H9 (cell line): ENCODE measurements at regions not wholly inside any gene's neighbourhood (a gene's known extent, or its start where the extent isn't known, plus 50 kb on each side); places are given as distances from the start of the nearest gene placed in this dataset.
A peak's percentile ranks its signal among the peaks of the same experiment; 100 is the strongest.

Experiments
- DNase-seq: peaks from one replicate; pipeline ENCODE4 v3.0.0-alpha.2; 2017
- H2AFZ ChIP-seq: one replicate; pipeline ENCODE4 v1.6.1; 2013; ENCODE audit warnings: mild to moderate bottlenecking, low read length, control low read depth, moderate library complexity
- H2AK5ac ChIP-seq: 2 replicates; pipeline ENCODE4 v1.6.1; 2013; ENCODE audit warnings: low read length, control low read depth, mixed read lengths; ENCODE audit not compliant: insufficient read length
- H2BK120ac ChIP-seq: one replicate; pipeline ENCODE4 v1.6.1; 2013; ENCODE audit warnings: low read depth, mild to moderate bottlenecking, low read length, control low read depth, inconsistent platforms; ENCODE audit not compliant: poor library complexity, severe bottlenecking
- H2BK12ac ChIP-seq: 2 replicates; pipeline ENCODE4 v1.6.1; 2013; ENCODE audit warnings: low read length, control low read depth, mixed read lengths, low read depth; ENCODE audit not compliant: insufficient read length
- H2BK15ac ChIP-seq: 2 replicates; pipeline ENCODE4 v1.6.1; 2013; ENCODE audit warnings: low read depth, low read length, control low read depth
- H2BK20ac ChIP-seq: one replicate; pipeline ENCODE4 v1.6.1; 2013; ENCODE audit warnings: low read depth, mild to moderate bottlenecking, low read length, control low read depth, inconsistent platforms; ENCODE audit not compliant: poor library complexity, severe bottlenecking
- H2BK5ac ChIP-seq: 2 replicates; pipeline ENCODE4 v1.6.1; 2013; ENCODE audit warnings: low read length, control low read depth, mixed read lengths; ENCODE audit not compliant: insufficient read length
- H3K14ac ChIP-seq: 2 replicates; pipeline ENCODE4 v1.6.1; 2013; ENCODE audit warnings: low read length, control low read depth; ENCODE audit not compliant: insufficient read depth
- H3K18ac ChIP-seq: 2 replicates; pipeline ENCODE4 v1.6.1; 2013; ENCODE audit warnings: low read depth, mild to moderate bottlenecking, mixed read lengths, low read length, control low read depth; ENCODE audit not compliant: insufficient read length
- H3K23ac ChIP-seq: 2 replicates; pipeline ENCODE4 v1.6.1; 2013; ENCODE audit warnings: low read length, control low read depth, mixed read lengths, low read depth; ENCODE audit not compliant: insufficient read length
- H3K23me2 ChIP-seq: 2 replicates; pipeline ENCODE4 v1.6.1; 2013; ENCODE audit warnings: low read depth, mild to moderate bottlenecking, mixed read lengths, low read length, control low read depth; ENCODE audit not compliant: insufficient read length, poor library complexity, severe bottlenecking
- H3K27ac ChIP-seq: 2 replicates; pipeline ENCODE4 v1.5.1; 2013; ENCODE audit warnings: low read length, control low read depth, mixed read lengths, low read depth; ENCODE audit not compliant: insufficient read length
- H3K27me3 ChIP-seq: 2 replicates; pipeline ENCODE4 v1.6.1; 2013; ENCODE audit warnings: low read length, control low read depth, inconsistent platforms; ENCODE audit not compliant: insufficient read depth
- H3K4ac ChIP-seq: 2 replicates; pipeline ENCODE4 v1.6.1; 2013; ENCODE audit warnings: low read depth, mild to moderate bottlenecking, control low read depth, inconsistent platforms, low read length, moderate library complexity
- H3K4me1 ChIP-seq: 2 replicates; pipeline ENCODE4 v1.6.1; 2013; ENCODE audit warnings: low read length, control low read depth, inconsistent platforms; ENCODE audit not compliant: insufficient read depth
- H3K4me2 ChIP-seq: 2 replicates; pipeline ENCODE4 v1.6.1; 2013; ENCODE audit warnings: low read length, control low read depth, mixed read lengths; ENCODE audit not compliant: insufficient read length, insufficient read depth
- H3K56ac ChIP-seq: 2 replicates; pipeline ENCODE4 v1.6.1; 2013; ENCODE audit warnings: low read depth, mild to moderate bottlenecking, mixed read lengths, low read length, control low read depth; ENCODE audit not compliant: insufficient read length
- H3K79me1 ChIP-seq: 2 replicates; pipeline ENCODE4 v1.6.1; 2013; ENCODE audit warnings: low read depth, mild to moderate bottlenecking, moderate library complexity, low read length, control low read depth, inconsistent platforms; ENCODE audit not compliant: insufficient read depth, poor library complexity, severe bottlenecking
- H3K79me2 ChIP-seq: 2 replicates; pipeline ENCODE4 v1.6.1; 2013; ENCODE audit warnings: low read length, control low read depth, inconsistent platforms; ENCODE audit not compliant: insufficient read depth
- H3K9ac ChIP-seq: 2 replicates; pipeline ENCODE4 v1.6.1; 2013; ENCODE audit warnings: low read length, control low read depth, mixed read lengths; ENCODE audit not compliant: insufficient read length; ENCODE audit errors: extremely low read depth
- H3K9me3 ChIP-seq: one replicate; pipeline ENCODE4 v1.6.1; 2013; ENCODE audit warnings: low read depth, low read length, inconsistent platforms; ENCODE audit not compliant: control insufficient read depth
- H3T11ph ChIP-seq: one replicate; pipeline ENCODE4 v1.6.1; 2013; ENCODE audit warnings: mild to moderate bottlenecking, low read length, control low read depth, inconsistent platforms
- H4K20me1 ChIP-seq: one replicate; pipeline ENCODE4 v1.6.1; 2013; ENCODE audit not compliant: control insufficient read depth, insufficient read length, insufficient read depth
- H4K5ac ChIP-seq: 2 replicates; pipeline ENCODE4 v1.6.1; 2013; ENCODE audit warnings: low read depth, mild to moderate bottlenecking, mixed read lengths, low read length, control low read depth; ENCODE audit not compliant: insufficient read length
- H4K8ac ChIP-seq: replicated peaks from 2 replicates; pipeline ENCODE4 v1.6.1; 2013; ENCODE audit warnings: low read length, control low read depth, mixed read lengths, low read depth; ENCODE audit not compliant: insufficient read length
- H4K91ac ChIP-seq: 2 replicates; pipeline ENCODE4 v1.6.1; 2013; ENCODE audit warnings: low read depth, mild to moderate bottlenecking, moderate library complexity, mixed read lengths, low read length, control low read depth; ENCODE audit not compliant: insufficient read length
- H3K27ac Mint-ChIP-seq, 3 experiments: 2 replicates in 2 of 3; 3 replicates in 1 of 3; pipeline ENCODE4 v1.8.0; 2020 to 2021; ENCODE audit warnings: mixed read lengths in 3 of 3, mild to moderate bottlenecking in 1 of 3, moderate library complexity in 1 of 3
- H3K27me3 Mint-ChIP-seq: 2 replicates; pipeline ENCODE4 v1.8.0; 2021; ENCODE audit warnings: low read depth, mild to moderate bottlenecking, moderate library complexity, mixed read lengths
- H3K36me3 Mint-ChIP-seq, 3 experiments: 2 replicates in 2 of 3; 3 replicates in 1 of 3; pipeline ENCODE4 v1.8.0; 2020 to 2021; ENCODE audit warnings: low read depth in 3 of 3, mixed read lengths in 3 of 3; ENCODE audit not compliant: insufficient read depth in 1 of 3
- H3K4me1 Mint-ChIP-seq, 2 experiments: 2 replicates each; pipeline ENCODE4 v1.8.0; 2020; ENCODE audit warnings: mixed read lengths in 2 of 2
- H3K4me3 Mint-ChIP-seq, 2 experiments: 2 replicates in 1 of 2; 3 replicates in 1 of 2; pipeline ENCODE4 v1.8.0; 2020 to 2021; ENCODE audit warnings: mild to moderate bottlenecking in 2 of 2, mixed read lengths in 2 of 2, moderate library complexity in 1 of 2
- H3K9me3 Mint-ChIP-seq, 2 experiments: 2 replicates in 1 of 2; 3 replicates in 1 of 2; pipeline ENCODE4 v1.8.0; 2020; ENCODE audit warnings: mild to moderate bottlenecking in 2 of 2, mixed read lengths in 2 of 2, moderate library complexity in 1 of 2
- CTCF ChIP-seq: fragments of 200-600 bp; sonication (generic); conservative IDR thresholded peaks from 3 replicates; pipeline ENCODE4 v1.8.0; 2021; ENCODE audit warnings: antibody characterized with exemption, mild to moderate bottlenecking
- WGBS: extraction: QIAGEN DNeasy Blood & Tissue Kit; methylation state at CpG from one replicate; pipeline ENCODE4 v1.1.7; 2013; ENCODE audit warnings: missing lambda C conversion rate, low lambda C conversion rate, mixed read lengths; ENCODE audit not compliant: insufficient read length; ENCODE audit errors: extremely low coverage; 5-methylcytosine and 5-hydroxymethylcytosine counted together

GRCh38 chr4:188399834-188400233 is 260.6 kb downstream of the TRIML1 start:
- WGBS, result no CpG with 5 or more reads among the region's 6 CpGs
- Histone ChIP-seq H3T11ph (no peak overlapping the region), H4K91ac (no peak overlapping the region), H2BK15ac (no peak overlapping the region), H3K27ac (peak overlapping the region; percentile 86), H4K8ac (no peak overlapping the region), H3K9me3 (no peaks in the 10 kb centered on the region), H3K27me3 (no peaks in the 10 kb centered on the region), H3K56ac (no peak overlapping the region), H2BK5ac (no peak overlapping the region), H4K20me1 (no peaks in the 10 kb centered on the region), H2AK5ac (no peak overlapping the region), H2BK12ac (no peak overlapping the region), H2AFZ (no peak overlapping the region), H3K79me2 (no peaks in the 10 kb centered on the region), H3K4ac (no peak overlapping the region), H2BK20ac (no peak overlapping the region), H3K9ac (no peak overlapping the region), H3K14ac (no peak overlapping the region), H4K5ac (no peak overlapping the region), H3K79me1 (no peaks in the 10 kb centered on the region), H3K4me2 (peak overlapping the region; percentile 40), H3K4me1 (peaks cover 6% of the 10 kb centered on the region; the same call in 1 of the 2 replicates), H3K23me2 (no peaks in the 10 kb centered on the region), H3K23ac (no peak overlapping the region), H3K18ac (no peak overlapping the region), H2BK120ac (no peak overlapping the region)
- Mint-ChIP-seq H3K27ac (peak overlapping the region; percentile 82 to 98 (median 88)), H3K4me3 (peak overlapping the region; percentile 1 to 33; a peak in 3 of 5 replicates), H3K9me3 (peaks cover 4 to 6% of the 10 kb centered on the region in 2 experiments), H3K4me1 (peaks cover 35 to 47% of the 10 kb centered on the region in 2 experiments), H3K36me3 (peaks cover 4 to 21% (median 9%) of the 10 kb centered on the region in 3 experiments; a peak in 6 of 7 replicates), H3K27me3 (no peaks in the 10 kb centered on the region)
- peak; percentile 76 for DNase-seq
- no peak for TF ChIP-seq CTCF
